Sigmoid colon (tissue), 6 donors: ENCODE measurements at regions not wholly inside any gene's neighbourhood (a gene's known extent, or its start where the extent isn't known, plus 50 kb on each side); places are given as distances from the start of the nearest gene placed in this dataset.

ENCODE experiments used
- DNase-seq: peaks from one replicate; pipeline ENCODE4 v3.0.0-alpha.2; 2019
- H3K27ac ChIP-seq, 4 donors: fragments of 200-600 bp; sonication (generic); one replicate each; pipeline ENCODE4 v1.5.1; 2016 to 2019; ENCODE audit warnings: mild to moderate bottlenecking in 1 of 4
- H3K27me3 ChIP-seq, 3 donors: fragments of 200-600 bp; sonication (generic); one replicate each; pipeline ENCODE4 v1.5.1; 2019; ENCODE audit warnings: mild to moderate bottlenecking in 1 of 3
- H3K36me3 ChIP-seq, 4 donors: fragments of 200-600 bp; sonication (generic); one replicate each; pipeline ENCODE4 v1.5.1; 2016 to 2019
- H3K4me1 ChIP-seq, 4 donors: fragments of 200-600 bp; sonication (generic); one replicate each; pipeline ENCODE4 v1.5.1; 2017 to 2019
- H3K4me3 ChIP-seq, 4 donors: fragments of 200-600 bp; sonication (generic); one replicate each; pipeline ENCODE4 v1.5.1; 2017 to 2019; ENCODE audit warnings: mild to moderate bottlenecking in 2 of 4, moderate library complexity in 1 of 4
- H3K9me3 ChIP-seq, 4 donors: fragments of 200-600 bp in 3 of 4; sonication (generic) in 3 of 4; one replicate each; pipeline versions ENCODE4 v1.5.1 to v1.6.1; 2013 to 2019
- CTCF ChIP-seq, 4 experiments: fragments of 450-650 bp in 3 of 4; fragments of 200-600 bp in 1 of 4; IDR thresholded peaks; one replicate each; pipeline ENCODE4 v1.5.1; 2016 to 2019; ENCODE audit warnings: antibody characterized with exemption in 4 of 4, mild to moderate bottlenecking in 3 of 4, moderate library complexity in 2 of 4
- EP300 ChIP-seq, 4 donors: sonication (generic); formaldehyde crosslinking; IDR thresholded peaks; one replicate each; pipeline ENCODE4 v1.6.1; 2017; ENCODE audit warnings: antibody characterized with exemption in 4 of 4
- POLR2A ChIP-seq, 2 donors: fragments of 450-650 bp; IDR thresholded peaks; one replicate each; pipeline ENCODE4 v1.6.1; 2016; ENCODE audit warnings: antibody characterized with exemption in 2 of 2, mild to moderate bottlenecking in 2 of 2, moderate library complexity in 2 of 2
- POLR2AphosphoS5 ChIP-seq, 4 donors: sonication (generic); formaldehyde crosslinking; IDR thresholded peaks; one replicate each; pipeline ENCODE4 v1.6.1; 2017; ENCODE audit warnings: antibody characterized with exemption in 4 of 4
- WGBS, 2 donors: extraction: QIAGEN DNeasy Blood & Tissue Kit; methylation state at CpG; one replicate each; pipeline ENCODE4 v1.1.7; 2013; 5-methylcytosine and 5-hydroxymethylcytosine counted together
- intact Hi-C: fragments of 100-400 bp; cut with DNase I; formaldehyde crosslinking; loops from one replicate; pipeline ENCODE4 v1.15.1; 2023
- donor health status: healthy with polysubstance abuse.
- donor health status: healthy.

- TF ChIP-seq CTCF (IDR thresholded peaks at IDR 0.05) (no peak), EP300 (IDR thresholded peaks at IDR 0.05) (no peak), POLR2A (IDR thresholded peaks at IDR 0.05) (no peak), POLR2AphosphoS5 (IDR thresholded peaks at IDR 0.05) (no peak)
- 93 to 98% methylated on average over 3 of the region's 3 CpGs for WGBS, 2 donors
These were observed 173.6 kb downstream of the TFAP2B start for GRCh38 chr6:50992232-50992631.

GRCh38 chr6:50992704-50993625 lies 174.3 kb downstream of the TFAP2B start:
- Histone ChIP-seq H3K27me3 (no peaks in the 10 kb centered on the region), H3K9me3 (no peaks in the 10 kb centered on the region), H3K4me1 (no peaks in the 10 kb centered on the region), H3K4me3 (no peak overlapping the region), H3K36me3 (no peaks in the 10 kb centered on the region), H3K27ac (no peak overlapping the region)
- whole genome bisulfite sequencing, 2 donors = 87 to 88% methylated on average over 8 of the region's 8 CpGs
- intact Hi-C loops = no loop called here
- no peak for DNase-seq
- no peak for TF ChIP-seq POLR2AphosphoS5 (IDR thresholded peaks at IDR 0.05)
- TF ChIP-seq POLR2A (IDR thresholded peaks at IDR 0.05) = no peak
- no peak for TF ChIP-seq CTCF (IDR thresholded peaks at IDR 0.05)
- TF ChIP-seq EP300 (IDR thresholded peaks at IDR 0.05) = no peak

More at GRCh38 chr6:50992232-50992631, 173.6 kb downstream of the TFAP2B start:
- no peaks in the 10 kb centered on the region for H3K9me3 ChIP-seq
- no peak overlapping the region for H3K27ac ChIP-seq
- no peak overlapping the region for H3K4me3 ChIP-seq
- DNase-seq = no peak
- H3K36me3 ChIP-seq = no peaks in the 10 kb centered on the region
- H3K4me1 ChIP-seq = no peaks in the 10 kb centered on the region
- intact Hi-C loops = no loop called here
- H3K27me3 ChIP-seq = no peaks in the 10 kb centered on the region

GRCh38 chr6:50993941-50994720 lies 175.5 kb downstream of the TFAP2B start:
- TF ChIP-seq CTCF (IDR thresholded peaks at IDR 0.05) (no peak), EP300 (IDR thresholded peaks at IDR 0.05) (no peak), POLR2AphosphoS5 (IDR thresholded peaks at IDR 0.05) (no peak), POLR2A (IDR thresholded peaks at IDR 0.05) (no peak)
- no peak for DNase-seq
- intact Hi-C loops = no loop called here
- Histone ChIP-seq H3K4me3 (no peak overlapping the region), H3K27ac (no peak overlapping the region), H3K36me3 (no peaks in the 10 kb centered on the region), H3K9me3 (no peaks in the 10 kb centered on the region), H3K4me1 (no peaks in the 10 kb centered on the region), H3K27me3 (no peaks in the 10 kb centered on the region)
- WGBS, 2 donors = 90 to 92% methylated on average over 3 of the region's 3 CpGs

GRCh38 chr6:50995036-50995435 lies 176.4 kb downstream of the TFAP2B start:
- Histone ChIP-seq H3K27me3 (no peaks in the 10 kb centered on the region), H3K9me3 (no peaks in the 10 kb centered on the region), H3K36me3 (no peaks in the 10 kb centered on the region), H3K27ac (no peak overlapping the region), H3K4me3 (no peak overlapping the region), H3K4me1 (no peaks in the 10 kb centered on the region)
- TF ChIP-seq POLR2A (IDR thresholded peaks at IDR 0.05) (no peak), CTCF (IDR thresholded peaks at IDR 0.05) (no peak), POLR2AphosphoS5 (IDR thresholded peaks at IDR 0.05) (no peak), EP300 (IDR thresholded peaks at IDR 0.05) (no peak)
- intact Hi-C loops = no loop called here
- no peak for DNase-seq
- WGBS, 2 donors = 91 to 92% methylated on average over 5 of the region's 5 CpGs
